ENCODE measurements at regions not wholly inside any gene's neighbourhood (a gene's known extent, or its start where the extent isn't known, plus 50 kb on each side); places are given as distances from the start of the nearest gene placed in this dataset.

GRCh38 chr5:12330381-12330780 lies 426.1 kb upstream of the CTNND2 start:
- no peaks in the 10 kb centered on the region for H3K9me3 ChIP-seq (ENCODE audit: low read length)
- H3K4me3 ChIP-seq (ENCODE audit: low read length): no peak overlapping the region
- H3K27ac ChIP-seq (ENCODE audit: low read depth, low read length): no peak overlapping the region
- no peaks in the 10 kb centered on the region for H3K36me3 ChIP-seq (ENCODE audit: insufficient read depth, low read length)
- Mint-ChIP-seq H3K4me1 (no peaks in the 10 kb centered on the region), H3K27ac (no peak overlapping the region), H3K4me3 (no peak overlapping the region), H3K27me3 (no peaks in the 10 kb centered on the region), H3K36me3 (no peaks in the 10 kb centered on the region), H3K9me3 (peaks cover 5 to 50% (median 7%) of the 10 kb centered on the region in 5 donors)
- no peaks in the 10 kb centered on the region for H3K4me1 ChIP-seq (ENCODE audit: insufficient read depth, low read length)
- CTCF ChIA-PET: no interaction called here
- H3K27me3 ChIP-seq (ENCODE audit: insufficient read depth, low read length, poor library complexity, severe bottlenecking): no peaks in the 10 kb centered on the region
- DNase-seq: no peak
- POLR2A ChIA-PET: no interaction called here

DNA sequence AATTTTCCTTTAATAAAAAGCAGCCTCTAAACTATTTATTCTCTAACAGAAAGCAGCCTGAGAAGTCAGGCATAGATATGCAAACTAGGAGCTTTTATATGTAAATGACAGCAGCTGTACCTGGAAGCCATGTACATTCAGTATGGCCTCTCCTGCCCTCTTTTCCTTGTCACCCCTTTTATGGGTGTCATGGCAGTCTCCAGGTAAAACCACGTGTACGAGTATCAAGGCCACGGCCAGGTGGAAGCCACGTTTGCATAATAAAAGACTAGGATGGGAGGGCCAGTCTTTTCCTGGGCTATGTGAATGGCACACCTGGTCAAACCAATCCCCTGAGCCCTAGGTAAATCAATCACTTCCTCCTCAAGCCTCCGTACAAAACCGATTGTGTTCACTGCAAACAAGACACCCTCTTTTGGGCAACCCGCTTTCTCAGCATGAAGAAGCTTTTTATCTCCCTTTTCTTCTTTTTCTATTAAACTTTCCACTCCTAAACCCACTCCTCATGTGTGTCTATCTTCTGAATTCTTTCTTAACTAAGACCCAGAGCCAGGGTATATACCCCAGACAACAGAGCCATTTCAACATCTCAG lies 419.5 kb upstream of the CTNND2 start:
- H3K4me3 ChIP-seq (ENCODE audit: low read length): no peak overlapping the region
- Mint-ChIP-seq H3K4me3 (no peak overlapping the region), H3K36me3 (no peaks in the 10 kb centered on the region), H3K27me3 (no peaks in the 10 kb centered on the region), H3K9me3 (peaks cover 5 to 23% (median 7%) of the 10 kb centered on the region in 5 donors), H3K27ac (no peak overlapping the region), H3K4me1 (no peaks in the 10 kb centered on the region)
- no peaks in the 10 kb centered on the region for H3K36me3 ChIP-seq (ENCODE audit: insufficient read depth, low read length)
- H3K9me3 ChIP-seq (ENCODE audit: low read length): no peaks in the 10 kb centered on the region
- DNase-seq: no peak
- no peaks in the 10 kb centered on the region for H3K4me1 ChIP-seq (ENCODE audit: insufficient read depth, low read length)
- ChIA-PET POLR2A (no interaction called here), CTCF (no interaction called here)
- no peaks in the 10 kb centered on the region for H3K27me3 ChIP-seq (ENCODE audit: insufficient read depth, low read length, poor library complexity, severe bottlenecking)
- H3K27ac ChIP-seq (ENCODE audit: low read depth, low read length): no peak overlapping the region

DNA sequence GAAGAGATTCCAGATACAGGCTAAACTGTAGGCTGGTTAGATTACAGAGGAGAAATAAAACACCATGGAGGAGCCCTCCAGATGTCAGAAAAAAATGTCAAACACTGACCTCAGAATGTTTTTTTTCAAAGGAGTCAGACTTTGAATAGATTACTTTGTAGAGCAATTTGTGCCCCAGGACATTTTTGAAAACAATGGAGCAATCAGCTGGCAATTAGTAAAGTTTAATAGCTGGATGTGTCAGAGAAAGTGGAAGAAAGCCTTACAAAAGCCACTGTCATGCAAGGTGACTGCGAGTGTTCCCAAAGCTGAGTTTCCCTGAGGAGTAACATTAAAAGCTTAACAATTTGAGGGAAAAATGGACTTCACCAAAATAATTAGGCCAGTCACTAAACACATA lies 417.8 kb upstream of the CTNND2 start:
- no peak overlapping the region for H3K27ac ChIP-seq (ENCODE audit: low read depth, low read length)
- Mint-ChIP-seq H3K9me3 (peaks cover 0 to 19% (median 5%) of the 10 kb centered on the region in 5 donors), H3K36me3 (no peaks in the 10 kb centered on the region), H3K27ac (no peak overlapping the region), H3K27me3 (no peaks in the 10 kb centered on the region), H3K4me1 (no peaks in the 10 kb centered on the region), H3K4me3 (no peak overlapping the region)
- DNase-seq: no peak
- POLR2A ChIA-PET: no interaction called here
- CTCF ChIA-PET: no interaction called here
- H3K4me3 ChIP-seq (ENCODE audit: low read length): no peak overlapping the region
- no peaks in the 10 kb centered on the region for H3K27me3 ChIP-seq (ENCODE audit: insufficient read depth, low read length, poor library complexity, severe bottlenecking)
- H3K36me3 ChIP-seq (ENCODE audit: insufficient read depth, low read length): no peaks in the 10 kb centered on the region
- H3K9me3 ChIP-seq (ENCODE audit: low read length): no peaks in the 10 kb centered on the region
- no peaks in the 10 kb centered on the region for H3K4me1 ChIP-seq (ENCODE audit: insufficient read depth, low read length)

GRCh38 chr5:12320331-12320730 lies 416.1 kb upstream of the CTNND2 start:
- Histone ChIP-seq H3K4me1 (ENCODE audit: insufficient read depth, low read length) (no peaks in the 10 kb centered on the region), H3K27ac (ENCODE audit: low read depth, low read length) (no peak overlapping the region), H3K9me3 (ENCODE audit: low read length) (no peaks in the 10 kb centered on the region), H3K27me3 (ENCODE audit: insufficient read depth, low read length, poor library complexity, severe bottlenecking) (no peaks in the 10 kb centered on the region), H3K36me3 (ENCODE audit: insufficient read depth, low read length) (no peaks in the 10 kb centered on the region), H3K4me3 (ENCODE audit: low read length) (no peak overlapping the region)
- no peaks in the 10 kb centered on the region for H3K36me3 Mint-ChIP-seq
- no peak overlapping the region for H3K27ac Mint-ChIP-seq
- H3K4me1 Mint-ChIP-seq: no peaks in the 10 kb centered on the region
- DNase-seq: no peak
- no peak overlapping the region for H3K4me3 Mint-ChIP-seq
- ChIA-PET CTCF (no interaction called here), POLR2A (no interaction called here)
- H3K27me3 Mint-ChIP-seq: no peaks in the 10 kb centered on the region
- H3K9me3 Mint-ChIP-seq: peaks cover 0 to 8% (median 3%) of the 10 kb centered on the region in 5 donors

- no peak overlapping the region for H3K4me3 ChIP-seq (ENCODE audit: low read length)
- H3K36me3 Mint-ChIP-seq: no peaks in the 10 kb centered on the region
- no peak overlapping the region for H3K4me3 Mint-ChIP-seq
- POLR2A ChIA-PET: no interaction called here
- CTCF ChIA-PET: no interaction called here
- H3K27me3 ChIP-seq (ENCODE audit: insufficient read depth, low read length, poor library complexity, severe bottlenecking): no peaks in the 10 kb centered on the region
- no peaks in the 10 kb centered on the region for H3K4me1 ChIP-seq (ENCODE audit: insufficient read depth, low read length)
- H3K9me3 Mint-ChIP-seq: peaks cover 0 to 20% (median 7%) of the 10 kb centered on the region in 5 donors
- no peak for DNase-seq
- H3K4me1 Mint-ChIP-seq: no peaks in the 10 kb centered on the region
- H3K27me3 Mint-ChIP-seq: no peaks in the 10 kb centered on the region
- H3K9me3 ChIP-seq (ENCODE audit: low read length): no peaks in the 10 kb centered on the region
- H3K27ac ChIP-seq (ENCODE audit: low read depth, low read length): no peak overlapping the region
- H3K36me3 ChIP-seq (ENCODE audit: insufficient read depth, low read length): no peaks in the 10 kb centered on the region
- H3K27ac Mint-ChIP-seq: no peak overlapping the region
Observed at GRCh38 chr5:12316812-12317211, 412.6 kb upstream of the CTNND2 start.

- POLR2A ChIA-PET: no interaction called here
- no peak overlapping the region for H3K27ac Mint-ChIP-seq
- CTCF ChIA-PET: no interaction called here
- no peaks in the 10 kb centered on the region for H3K36me3 ChIP-seq (ENCODE audit: insufficient read depth, low read length)
- peaks cover 0 to 20% (median 4%) of the 10 kb centered on the region in 5 donors for H3K9me3 Mint-ChIP-seq
- no peak overlapping the region for H3K27ac ChIP-seq (ENCODE audit: low read depth, low read length)
- no peaks in the 10 kb centered on the region for H3K36me3 Mint-ChIP-seq
- no peaks in the 10 kb centered on the region for H3K4me1 Mint-ChIP-seq
- H3K4me3 ChIP-seq (ENCODE audit: low read length): no peak overlapping the region
- no peak overlapping the region for H3K4me3 Mint-ChIP-seq
- H3K9me3 ChIP-seq (ENCODE audit: low read length): no peaks in the 10 kb centered on the region
- no peaks in the 10 kb centered on the region for H3K27me3 ChIP-seq (ENCODE audit: insufficient read depth, low read length, poor library complexity, severe bottlenecking)
- H3K27me3 Mint-ChIP-seq: no peaks in the 10 kb centered on the region
- no peaks in the 10 kb centered on the region for H3K4me1 ChIP-seq (ENCODE audit: insufficient read depth, low read length)
- no peak for DNase-seq
Observed at GRCh38 chr5:12315461-12315860, 411.2 kb upstream of the CTNND2 start.

- Histone ChIP-seq H3K27me3 (ENCODE audit: insufficient read depth, low read length, poor library complexity, severe bottlenecking) (no peaks in the 10 kb centered on the region), H3K36me3 (ENCODE audit: insufficient read depth, low read length) (no peaks in the 10 kb centered on the region), H3K4me3 (ENCODE audit: low read length) (no peak overlapping the region), H3K4me1 (ENCODE audit: insufficient read depth, low read length) (no peaks in the 10 kb centered on the region), H3K9me3 (ENCODE audit: low read length) (no peaks in the 10 kb centered on the region), H3K27ac (ENCODE audit: low read depth, low read length) (no peak overlapping the region)
- no peak overlapping the region for H3K4me3 Mint-ChIP-seq
- H3K27ac Mint-ChIP-seq: no peak overlapping the region
- no peaks in the 10 kb centered on the region for H3K27me3 Mint-ChIP-seq
- peaks cover 0 to 18% (median 5%) of the 10 kb centered on the region in 5 donors for H3K9me3 Mint-ChIP-seq
- H3K36me3 Mint-ChIP-seq: no peaks in the 10 kb centered on the region
- DNase-seq: no peak
- no peaks in the 10 kb centered on the region for H3K4me1 Mint-ChIP-seq
- CTCF ChIA-PET: no interaction called here
- POLR2A ChIA-PET: no interaction called here
Observed at GRCh38 chr5:12313602-12314001, 409.4 kb upstream of the CTNND2 start.

- no peak overlapping the region for H3K4me3 ChIP-seq (ENCODE audit: low read length)
- CTCF ChIA-PET: no interaction called here
Observed at GRCh38 chr5:12312343-12312742, 408.1 kb upstream of the CTNND2 start.

GRCh38 chr5:12294151-12294550 lies 389.9 kb upstream of the CTNND2 start:
- Histone ChIP-seq H3K4me3 (ENCODE audit: low read length) (no peak overlapping the region), H3K27ac (ENCODE audit: low read depth, low read length) (no peak overlapping the region), H3K36me3 (ENCODE audit: insufficient read depth, low read length) (no peaks in the 10 kb centered on the region), H3K27me3 (ENCODE audit: insufficient read depth, low read length, poor library complexity, severe bottlenecking) (no peaks in the 10 kb centered on the region), H3K4me1 (ENCODE audit: insufficient read depth, low read length) (no peaks in the 10 kb centered on the region), H3K9me3 (ENCODE audit: low read length) (no peaks in the 10 kb centered on the region)
- CTCF ChIA-PET: no interaction called here
- H3K9me3 Mint-ChIP-seq: peaks cover 3 to 22% (median 8%) of the 10 kb centered on the region in 5 donors
- H3K36me3 Mint-ChIP-seq: no peaks in the 10 kb centered on the region
- DNase-seq: no peak
- H3K4me1 Mint-ChIP-seq: no peaks in the 10 kb centered on the region
- no peak overlapping the region for H3K4me3 Mint-ChIP-seq
- POLR2A ChIA-PET: no interaction called here
- H3K27me3 Mint-ChIP-seq: no peaks in the 10 kb centered on the region
- no peak overlapping the region for H3K27ac Mint-ChIP-seq

More at GRCh38 chr5:12312343-12312742, 408.1 kb upstream of the CTNND2 start:
- Histone ChIP-seq H3K4me1 (ENCODE audit: insufficient read depth, low read length) (no peaks in the 10 kb centered on the region), H3K9me3 (ENCODE audit: low read length) (no peaks in the 10 kb centered on the region), H3K27ac (ENCODE audit: low read depth, low read length) (no peak overlapping the region), H3K36me3 (ENCODE audit: insufficient read depth, low read length) (no peaks in the 10 kb centered on the region), H3K27me3 (ENCODE audit: insufficient read depth, low read length, poor library complexity, severe bottlenecking) (no peaks in the 10 kb centered on the region)
- Mint-ChIP-seq H3K4me1 (no peaks in the 10 kb centered on the region), H3K4me3 (no peak overlapping the region), H3K9me3 (peaks cover 0 to 12% (median 5%) of the 10 kb centered on the region in 5 donors), H3K36me3 (no peaks in the 10 kb centered on the region), H3K27ac (no peak overlapping the region), H3K27me3 (no peaks in the 10 kb centered on the region)
- DNase-seq: no peak
- POLR2A ChIA-PET: no interaction called here
